ENCODE measurements at regions not wholly inside any gene's neighbourhood (a gene's known extent, or its start where the extent isn't known, plus 50 kb on each side); places are given as distances from the start of the nearest gene placed in this dataset.

DNA sequence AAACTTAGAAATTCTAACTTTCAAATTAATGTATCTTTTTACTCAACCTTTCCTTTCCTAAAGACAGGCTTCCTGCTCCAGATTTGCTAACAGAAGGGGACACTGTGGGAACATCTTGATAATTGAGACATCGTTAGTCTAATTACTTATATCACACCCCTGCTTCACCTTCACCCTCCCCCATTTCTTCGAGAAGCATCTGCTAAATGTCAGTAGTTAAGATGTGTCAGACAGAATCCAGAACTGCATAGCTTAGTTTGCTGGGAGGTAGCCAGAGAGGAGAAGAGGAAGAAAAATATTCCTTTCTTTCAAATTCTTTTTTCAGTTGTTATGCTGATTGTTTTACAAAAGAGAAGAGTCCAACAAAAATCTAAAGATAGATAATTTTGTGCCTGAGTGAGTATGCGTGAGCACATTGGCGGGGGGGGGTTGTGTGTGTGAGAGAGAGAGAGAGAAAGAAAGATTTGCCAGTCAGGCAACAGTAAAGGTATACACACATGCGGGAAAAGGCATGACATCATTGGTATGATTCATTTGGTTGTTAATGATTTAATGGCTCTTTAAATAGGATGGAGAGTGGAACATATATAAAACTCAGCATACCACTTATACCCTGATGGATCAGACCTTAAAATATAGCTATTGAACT, 192.4 kb downstream of the PTN start:
- TF ChIP-seq CTCF (IDR thresholded peaks at IDR 0.05): no peak
- TF ChIP-seq POLR2A (IDR thresholded peaks at IDR 0.05): no peak
